HEK293 (cell line): ENCODE measurements at regions not wholly inside any gene's neighbourhood (a gene's known extent, or its start where the extent isn't known, plus 50 kb on each side); places are given as distances from the start of the nearest gene placed in this dataset.

Experiments used
- CTCF ChIA-PET: fragments of 350-600 bp; formaldehyde crosslinking; extraction: SDS; loops from one replicate; lab custom pipeline; 2021; ENCODE audit warnings: antibody characterized with exemption; lab: Yijun Ruan, JAX
- POLR2A ChIA-PET: fragments of 300-600 bp; formaldehyde crosslinking; extraction: SDS; loops from one replicate; lab custom pipeline; 2020; ENCODE audit warnings: antibody characterized with exemption, inconsistent platforms; lab: Yijun Ruan, JAX
- H3K27ac ChIP-seq: fragments of 200-500 bp; sonication (Bioruptor generic); 2 replicates; pipeline ENCODE4 v1.5.1; 2014; ENCODE audit warnings: low read depth, low read length, control low read depth, inconsistent platforms; ENCODE audit errors: extremely low read depth
- H3K36me3 ChIP-seq, 2 experiments: fragments of 200-500 bp in 1 of 2; sonication (Bioruptor generic) in 1 of 2; 1 replicate in 1 of 2; 2 replicates in 1 of 2; pipeline ENCODE4 v1.5.1; 2014 to 2017; ENCODE audit warnings: inconsistent platforms in 2 of 2, low read length in 2 of 2; ENCODE audit not compliant: control insufficient read depth in 2 of 2, insufficient read depth in 1 of 2
- H3K4me1 ChIP-seq: fragments of 200-500 bp; sonication (Bioruptor generic); 2 replicates; pipeline ENCODE4 v1.5.1; 2014; ENCODE audit warnings: mild to moderate bottlenecking, low read length, inconsistent platforms; ENCODE audit not compliant: control insufficient read depth, insufficient read depth
- H3K4me3 ChIP-seq: 2 replicates; pipeline ENCODE4 v1.5.1; 2011; ENCODE audit warnings: low read depth, mild to moderate bottlenecking, control low read depth, low read length, moderate library complexity
- H3K9me3 ChIP-seq: fragments of 200-500 bp; sonication (Bioruptor generic); 2 replicates; pipeline ENCODE4 v1.5.1; 2014; ENCODE audit warnings: low read depth, low read length, inconsistent platforms; ENCODE audit not compliant: control insufficient read depth, insufficient read depth
- GFI1B ChIP-seq: fragments of 450-650 bp; formaldehyde crosslinking; IDR thresholded peaks from 2 replicates; pipeline ENCODE4 v1.5.1; 2016; ENCODE audit warnings: missing biosample characterization, missing genetic modification characterization
- HIC1 ChIP-seq: fragments of 450-650 bp; formaldehyde crosslinking; IDR thresholded peaks from 2 replicates; pipeline ENCODE4 v1.5.1; 2016; ENCODE audit warnings: missing biosample characterization, missing genetic modification characterization
- HOXC10 ChIP-seq: sonication (generic); formaldehyde crosslinking; IDR thresholded peaks from 2 replicates; pipeline ENCODE4 v1.8.1; 2023; ENCODE audit warnings: mild to moderate bottlenecking, missing genetic modification reagents
- SCRT2 ChIP-seq: fragments of 450-650 bp; formaldehyde crosslinking; IDR thresholded peaks from 2 replicates; pipeline ENCODE4 v1.5.1; 2016; ENCODE audit warnings: missing biosample characterization, missing genetic modification characterization
- TSHZ1 ChIP-seq: fragments of 450-650 bp; formaldehyde crosslinking; IDR thresholded peaks from 2 replicates; pipeline ENCODE4 v1.5.1; 2016; ENCODE audit warnings: missing biosample characterization, missing genetic modification characterization, borderline replicate concordance
- ZBTB6 ChIP-seq: fragments of 450-650 bp; formaldehyde crosslinking; IDR thresholded peaks from 2 replicates; pipeline ENCODE4 v1.5.1; 2017; ENCODE audit warnings: missing biosample characterization, missing genetic modification characterization
- ZNF133 ChIP-seq: fragments of 450-650 bp; formaldehyde crosslinking; IDR thresholded peaks from 2 replicates; pipeline ENCODE4 v1.5.1; 2016; ENCODE audit warnings: missing biosample characterization, missing genetic modification characterization
- ZNF148 ChIP-seq: fragments of 450-650 bp; formaldehyde crosslinking; IDR thresholded peaks from 2 replicates; pipeline ENCODE4 v1.5.0; 2017; ENCODE audit warnings: missing biosample characterization, missing genetic modification characterization, borderline replicate concordance
- ZNF16 ChIP-seq: fragments of 450-650 bp; formaldehyde crosslinking; IDR thresholded peaks from 2 replicates; pipeline ENCODE4 v1.5.1; 2016; ENCODE audit warnings: low read depth, missing biosample characterization, missing genetic modification characterization
- ZNF184 ChIP-seq: fragments of 450-650 bp; IDR thresholded peaks from 2 replicates; pipeline ENCODE4 v1.5.1; 2018; ENCODE audit warnings: missing biosample characterization, mild to moderate bottlenecking, missing genetic modification characterization
- ZNF19 ChIP-seq: fragments of 450-650 bp; formaldehyde crosslinking; IDR thresholded peaks from 2 replicates; pipeline ENCODE4; 2016; ENCODE audit warnings: missing biosample characterization, missing genetic modification characterization, low read depth
- ZNF239 ChIP-seq: fragments of 450-650 bp; formaldehyde crosslinking; IDR thresholded peaks from 2 replicates; pipeline ENCODE4 v1.5.1; 2016; ENCODE audit warnings: missing biosample characterization, missing genetic modification characterization
- ZNF24 ChIP-seq: fragments of 450-650 bp; formaldehyde crosslinking; IDR thresholded peaks from 2 replicates; pipeline ENCODE4 v1.5.1; 2016; ENCODE audit warnings: missing biosample characterization, missing genetic modification characterization
- ZNF366 ChIP-seq: fragments of 450-650 bp; formaldehyde crosslinking; conservative IDR thresholded peaks from 2 replicates; pipeline ENCODE4 v1.5.1; 2016; ENCODE audit warnings: missing biosample characterization, missing genetic modification characterization
- ZNF394 ChIP-seq: fragments of 450-650 bp; formaldehyde crosslinking; IDR thresholded peaks from 2 replicates; pipeline ENCODE4 v1.5.1; 2016; ENCODE audit warnings: missing biosample characterization, missing genetic modification characterization, mild to moderate bottlenecking, moderate library complexity, borderline replicate concordance
- ZNF473 ChIP-seq: fragments of 450-650 bp; formaldehyde crosslinking; IDR thresholded peaks from 2 replicates; pipeline ENCODE4 v1.5.1; 2017; ENCODE audit warnings: missing biosample characterization, missing genetic modification characterization
- ZNF514 ChIP-seq: fragments of 450-650 bp; formaldehyde crosslinking; IDR thresholded peaks from 2 replicates; pipeline ENCODE4 v1.5.1; 2016; ENCODE audit warnings: missing biosample characterization, missing genetic modification characterization
- ZNF629 ChIP-seq: fragments of 450-650 bp; formaldehyde crosslinking; IDR thresholded peaks from 2 replicates; pipeline ENCODE4 v1.5.1; 2017; ENCODE audit warnings: missing biosample characterization, missing genetic modification characterization
- ZNF658 ChIP-seq: fragments of 450-650 bp; formaldehyde crosslinking; IDR thresholded peaks from 2 replicates; pipeline ENCODE4; 2016; ENCODE audit warnings: missing biosample characterization, missing genetic modification characterization
- ZNF692 ChIP-seq: fragments of 450-650 bp; formaldehyde crosslinking; IDR thresholded peaks from 2 replicates; pipeline ENCODE4 v1.5.1; 2016; ENCODE audit warnings: missing biosample characterization, missing genetic modification characterization
- ZSCAN18 ChIP-seq: fragments of 450-650 bp; formaldehyde crosslinking; IDR thresholded peaks from 2 replicates; pipeline ENCODE4 v1.5.1; 2016; ENCODE audit warnings: missing biosample characterization, missing genetic modification characterization

- no peak for TF ChIP-seq ZSCAN18 (tag by site-specific recombination)
- 0 out of 2 replicates have a peak, but pooled peaks have one; percentile 12 for TF ChIP-seq ZNF692 (tag by site-specific recombination)
- no peak for TF ChIP-seq ZNF148
- peak; percentile 92 for TF ChIP-seq ZNF629
- TF ChIP-seq ZNF16 = no peak
- TF ChIP-seq ZNF366 (tag by site-specific recombination) = peak; percentile 39; the same call in 1 of the 2 replicates
- TF ChIP-seq SCRT2 = no peak
- no peak for TF ChIP-seq ZNF514 (tag by site-specific recombination)
- no peak for TF ChIP-seq ZNF184 (tag by site-specific recombination)
- TF ChIP-seq HOXC10 (CRISPR knock-in tag) = no peak
- no peak for TF ChIP-seq ZNF133
- TF ChIP-seq ZNF24 = peak; percentile 60; the same call in 1 of the 2 replicates
- no peak for TF ChIP-seq ZNF473 (tag by site-specific recombination)
- no peak for TF ChIP-seq GFI1B (tag by site-specific recombination)
- TF ChIP-seq ZNF19 (tag by site-specific recombination) = no peak
Observed at GRCh38 chr3:115512565-115513415, 110.5 kb upstream of the GAP43 start (continued).

GRCh38 chr3:115513416-115513800 lies 109.9 kb upstream of the GAP43 start:
- ChIA-PET POLR2A (no interaction called here), CTCF (interaction anchor here (1.2 kb wide), 1 partner anchor 127 kb away, joined by 3 read pairs; no protein-coding TSS in a partner anchor)
- Histone ChIP-seq H3K27ac (peak overlapping the region; percentile 42; the same call in 1 of the 2 replicates), H3K4me3 (no peak overlapping the region), H3K4me1 (no peaks in the 10 kb centered on the region), H3K9me3 (no peaks in the 10 kb centered on the region), H3K36me3 (no peaks in the 10 kb centered on the region)
- no peak for TF ChIP-seq ZNF658 (tag by site-specific recombination)
- no peak for TF ChIP-seq HIC1 (tag by site-specific recombination)
- TF ChIP-seq TSHZ1 = no peak
- TF ChIP-seq ZNF16 = no peak
- peak; percentile 12; the same call in 1 of the 2 replicates for TF ChIP-seq ZNF394
- TF ChIP-seq ZNF239 (tag by site-specific recombination) = no peak
- TF ChIP-seq GFI1B (tag by site-specific recombination) = no peak
- TF ChIP-seq ZBTB6 (tag by site-specific recombination) = no peak
